ENCODE measurements at regions not wholly inside any gene's neighbourhood (a gene's known extent, or its start where the extent isn't known, plus 50 kb on each side); places are given as distances from the start of the nearest gene placed in this dataset.

GRCh38 chr5:136906545-136906944 is 541.2 kb upstream of the TRPC7 start:
- no peak overlapping the region for H4K5ac ChIP-seq (ENCODE audit: insufficient read length, low read depth, low read length)
- H4K91ac ChIP-seq (replicated peaks; ENCODE audit: insufficient read length, low read length), result no peak overlapping the region
- H2AFZ ChIP-seq (ENCODE audit: low read length), result peak overlapping the region; percentile 95
- no peak overlapping the region for H3K27ac ChIP-seq (ENCODE audit: low read depth, low read length)
- TF ChIP-seq GABPA (IDR thresholded peaks at IDR 0.05; ENCODE audit: borderline replicate concordance, insufficient read depth, low read length) (no peak), SP1 (IDR thresholded peaks at IDR 0.05; ENCODE audit: low read depth, low read length) (no peak), HDAC6 (IDR thresholded peaks at IDR 0.05; ENCODE audit: low read depth, low read length) (no peak), FOSL1 (IDR thresholded peaks at IDR 0.05; ENCODE audit: insufficient read depth, low read depth, low read length) (no peak), CHD1 (IDR thresholded peaks at IDR 0.05; ENCODE audit: low read depth, low read length) (no peak), SP2 (IDR thresholded peaks at IDR 0.05; ENCODE audit: low read length) (no peak), SIRT6 (IDR thresholded peaks at IDR 0.05; ENCODE audit: low read length) (no peak), TBP (IDR thresholded peaks at IDR 0.05; ENCODE audit: low read depth, low read length) (no peak), BCL11A (IDR thresholded peaks at IDR 0.05; ENCODE audit: low read depth in 2 of 2, low read length in 2 of 2) (no peak)
- no peak overlapping the region for H2BK120ac ChIP-seq (replicated peaks; ENCODE audit: low read depth, low read length)
- no peaks in the 10 kb centered on the region for H3K79me1 ChIP-seq (ENCODE audit: low read depth, low read length)
- no peak overlapping the region for H3K56ac ChIP-seq (replicated peaks; ENCODE audit: insufficient read length, low read depth, low read length)
- no peak overlapping the region for H2BK15ac ChIP-seq (ENCODE audit: low read length)
- DNase-seq (ENCODE audit: low read depth in 1 of 2, low spot score in 2 of 2) (no peak), FAIRE-seq (no peak)
- 0 out of 2 replicates have a peak overlapping the region, but pooled peaks have one; percentile 9 for H3K18ac ChIP-seq (ENCODE audit: extremely low read depth, low read length)
- H3K23me2 ChIP-seq (ENCODE audit: low read depth, low read length), result no peaks in the 10 kb centered on the region
- no peak overlapping the region for H4K8ac ChIP-seq (ENCODE audit: extremely low read depth, insufficient read depth, low read length)
- no peak overlapping the region for H3K23ac ChIP-seq (ENCODE audit: insufficient read length)
- no peak overlapping the region for H3K4me3 ChIP-seq (ENCODE audit: extremely low read depth in 1 of 4, insufficient read depth in 2 of 4, low read depth in 3 of 4, low read length in 4 of 4)
- WGBS, 2 experiments (ENCODE audit: extremely low coverage in 1 of 2, insufficient coverage in 1 of 2, insufficient read length in 1 of 2, insufficient replicate concordance in 2 of 2, low coverage in 1 of 2, low lambda C conversion rate in 2 of 2, missing lambda C conversion rate in 1 of 2), result 93% methylated on average over 1 of the region's 1 CpG; no CpG with 5 or more reads in 1 of the 2 experiments
- no peak overlapping the region for H3K4me2 ChIP-seq (ENCODE audit: insufficient read depth in 1 of 2, low read depth in 2 of 2, low read length in 2 of 2)
- H2AK5ac ChIP-seq (ENCODE audit: low read depth, low read length), result no peak overlapping the region
- ChIA-PET POLR2A (ENCODE audit: partially characterized antibody) (no interaction called here), CTCF (ENCODE audit: partially characterized antibody) (interaction anchor here (1.3 kb wide), 1 partner anchor 18 kb away, joined by 4 read pairs; no protein-coding TSS in a partner anchor)
- H3K9me3 ChIP-seq (ENCODE audit: insufficient read depth in 2 of 2, low read depth in 1 of 2, low read length in 1 of 2), result no peaks in the 10 kb centered on the region
- no peak overlapping the region for H2BK5ac ChIP-seq (ENCODE audit: low read depth, low read length)
- H3K4ac ChIP-seq (replicated peaks; ENCODE audit: insufficient read length, low read depth, low read length), result no peak overlapping the region
- no peaks in the 10 kb centered on the region for H4K20me1 ChIP-seq (replicated peaks in 1 of 2; ENCODE audit: control insufficient read depth in 1 of 2, insufficient read depth in 2 of 2, low read length in 2 of 2)
- H3K14ac ChIP-seq (ENCODE audit: insufficient read length), result no peak overlapping the region
- H3K9ac ChIP-seq (replicated peaks in 1 of 4; ENCODE audit: extremely low read depth in 1 of 4, low read depth in 3 of 4, low read length in 3 of 4), result no peak overlapping the region
- no peak overlapping the region for H2BK12ac ChIP-seq (ENCODE audit: low read depth, low read length)
- peaks cover 0 to 8% (median 1%) of the 10 kb centered on the region in 4 experiments; a peak in 3 of 7 replicates for H3K4me1 ChIP-seq (replicated peaks in 1 of 4; ENCODE audit: control insufficient read depth in 3 of 4, insufficient read depth in 4 of 4, low read length in 3 of 4)
- H2BK20ac ChIP-seq (ENCODE audit: low read length), result no peak overlapping the region
- H3K27me3 ChIP-seq (replicated peaks in 1 of 4; ENCODE audit: control insufficient read depth in 3 of 4, extremely low read depth in 1 of 4, insufficient read depth in 3 of 4, low read length in 3 of 4), result no peaks in the 10 kb centered on the region
- H3K79me2 ChIP-seq (ENCODE audit: control insufficient read depth in 1 of 2, insufficient read depth in 2 of 2, low read length in 2 of 2), result no peaks in the 10 kb centered on the region
- no peaks in the 10 kb centered on the region for H3K36me3 ChIP-seq (ENCODE audit: control insufficient read depth in 2 of 4, insufficient read depth in 4 of 4, low read length in 3 of 4)

All from H1 (cell line).